BJ (cell line): ENCODE measurements at regions not wholly inside any gene's neighbourhood (a gene's known extent, or its start where the extent isn't known, plus 50 kb on each side); places are given as distances from the start of the nearest gene placed in this dataset.

Experiments used
- CTCF ChIA-PET: fragments of 350-600 bp; formaldehyde crosslinking; extraction: SDS; loops from one replicate; lab custom pipeline; 2021; ENCODE audit warnings: antibody characterized with exemption, inconsistent platforms; lab: Yijun Ruan, JAX
- POLR2A ChIA-PET: fragments of 300-600 bp; sonication (Branson Sonifier 250); formaldehyde crosslinking; extraction: SDS; loops from one replicate; lab custom pipeline; 2021; ENCODE audit warnings: antibody characterized with exemption; lab: Charles Lee
- DNase-seq: peaks from one replicate; pipeline ENCODE4 v3.0.0-alpha.2; 2011; ENCODE audit warnings: low read depth
- H3K27me3 ChIP-seq: 2 replicates; pipeline ENCODE4 v1.6.0; 2011; ENCODE audit warnings: low read length; ENCODE audit not compliant: control insufficient read depth, insufficient read depth
- H3K36me3 ChIP-seq: 2 replicates; pipeline ENCODE4 v1.5.1; 2011; ENCODE audit warnings: low read length; ENCODE audit not compliant: control insufficient read depth, insufficient read depth
- H3K4me3 ChIP-seq: 2 replicates; pipeline ENCODE4 v1.5.1; 2011; ENCODE audit warnings: low read depth, mild to moderate bottlenecking, control low read depth, low read length
- CTCF ChIP-seq: IDR thresholded peaks from 2 replicates; pipeline ENCODE4 v1.5.1; 2011; ENCODE audit warnings: low read depth, mild to moderate bottlenecking, control low read depth, inconsistent platforms, low read length, moderate library complexity; ENCODE audit not compliant: insufficient read depth

DNA sequence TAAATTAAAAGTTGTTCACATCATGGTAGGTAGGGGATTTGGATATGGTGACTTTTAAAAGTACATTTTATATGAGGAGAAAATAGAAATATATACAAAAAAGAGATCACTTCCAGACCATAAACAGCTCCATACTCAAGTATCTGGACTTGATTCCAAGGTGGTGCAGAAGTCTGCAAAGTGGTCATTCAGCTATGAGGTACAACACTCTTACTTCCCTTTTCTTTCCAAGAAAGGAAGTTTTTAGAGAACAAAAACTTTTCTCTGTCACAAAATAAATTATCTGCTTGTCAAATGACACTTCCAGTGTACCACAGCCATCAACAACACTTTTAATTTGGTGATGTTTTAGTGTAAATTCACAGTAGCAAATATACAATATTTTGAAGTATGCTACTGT is 1013.5 kb downstream of the GATA3 start:
- POLR2A ChIA-PET, result no interaction called here
- no peak overlapping the region for H3K4me3 ChIP-seq
- H3K36me3 ChIP-seq, result no peaks in the 10 kb centered on the region
- no peak for DNase-seq
- no peak for TF ChIP-seq CTCF
- H3K27me3 ChIP-seq, result no peaks in the 10 kb centered on the region
- CTCF ChIA-PET, result no interaction called here

GRCh38 chr10:9069136-9069535 is 1014.6 kb downstream of the GATA3 start:
- TF ChIP-seq CTCF, result no peak
- no peaks in the 10 kb centered on the region for H3K27me3 ChIP-seq
- H3K36me3 ChIP-seq, result no peaks in the 10 kb centered on the region
- H3K4me3 ChIP-seq, result no peak overlapping the region
- ChIA-PET POLR2A (no interaction called here), CTCF (no interaction called here)
- no peak for DNase-seq

DNA sequence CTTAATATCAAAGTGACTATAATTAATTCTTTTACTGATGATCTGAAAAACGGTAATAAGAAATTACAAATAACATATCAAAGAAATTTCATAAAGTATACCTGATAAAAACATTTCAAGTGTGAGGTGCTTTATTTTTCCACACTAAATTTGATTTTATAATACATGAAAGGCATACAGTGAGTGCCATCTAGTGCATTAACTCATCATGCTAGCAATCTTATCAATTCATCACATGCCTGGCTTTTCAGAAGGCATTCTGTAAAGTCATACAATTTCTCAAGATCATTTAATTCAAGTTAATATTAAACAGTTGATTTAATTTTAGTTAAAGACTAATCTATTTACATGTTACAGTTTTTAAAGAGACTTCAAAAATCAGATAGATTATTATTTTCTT is 1020.9 kb downstream of the GATA3 start:
- H3K27me3 ChIP-seq, result no peaks in the 10 kb centered on the region
- no peaks in the 10 kb centered on the region for H3K36me3 ChIP-seq
- no peak overlapping the region for H3K4me3 ChIP-seq
- POLR2A ChIA-PET, result no interaction called here
- no peak for DNase-seq
- CTCF ChIA-PET, result no interaction called here
- no peak for TF ChIP-seq CTCF

- CTCF ChIA-PET, result no interaction called here
- POLR2A ChIA-PET, result no interaction called here
- no peak overlapping the region for H3K4me3 ChIP-seq
- H3K36me3 ChIP-seq, result no peaks in the 10 kb centered on the region
- H3K27me3 ChIP-seq, result no peaks in the 10 kb centered on the region
- TF ChIP-seq CTCF, result no peak
- no peak for DNase-seq
Observed at GRCh38 chr10:9076066-9076465, 1021.6 kb downstream of the GATA3 start.

DNA sequence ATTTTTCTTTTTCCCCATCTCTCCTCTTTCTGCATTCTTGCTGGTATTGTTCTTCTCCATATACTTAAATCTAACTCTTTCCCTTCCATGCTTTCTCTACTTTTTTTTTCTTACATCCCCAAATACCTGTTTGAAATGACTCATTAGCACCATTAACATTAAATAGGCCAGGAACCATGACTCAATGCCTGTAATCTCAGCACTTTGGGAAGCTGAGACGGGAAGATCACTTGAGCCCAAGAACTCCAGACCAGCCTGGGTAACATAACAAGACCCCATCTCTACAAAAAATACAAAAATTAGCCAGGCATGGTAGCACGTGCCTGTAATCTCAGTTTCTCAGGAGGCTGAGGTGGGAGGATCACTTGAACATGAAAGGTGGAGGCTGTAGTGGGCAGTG is 1026.8 kb downstream of the GATA3 start:
- TF ChIP-seq CTCF, result no peak
- POLR2A ChIA-PET, result no interaction called here
- CTCF ChIA-PET, result no interaction called here
- no peaks in the 10 kb centered on the region for H3K36me3 ChIP-seq
- no peak overlapping the region for H3K4me3 ChIP-seq
- no peaks in the 10 kb centered on the region for H3K27me3 ChIP-seq
- DNase-seq, result no peak
